HG02623 (cell line): ENCODE measurements at regions not wholly inside any gene's neighbourhood (a gene's known extent, or its start where the extent isn't known, plus 50 kb on each side); places are given as distances from the start of the nearest gene placed in this dataset.

Source experiments
- ATAC-seq: cut with Tn5 transposase; IDR thresholded peaks from one replicate; pipeline ENCODE4 v1.9.1; 2021; ENCODE audit warnings: moderate library complexity; ENCODE audit not compliant: unreplicated experiment

- ATAC-seq = no peak
These were observed 315.8 kb upstream of the MGMT start for GRCh38 chr10:129151281-129151680.

- ATAC-seq = no peak
These were observed 310.6 kb upstream of the MGMT start for GRCh38 chr10:129156406-129156805.

- ATAC-seq = no peak
These were observed 309.9 kb upstream of the MGMT start for GRCh38 chr10:129157185-129157584.

- ATAC-seq = no peak
These were observed 305.9 kb upstream of the MGMT start for GRCh38 chr10:129161150-129161549.

- no peak for ATAC-seq
These were observed 303.5 kb upstream of the MGMT start for GRCh38 chr10:129163531-129163930.

- no peak for ATAC-seq
These were observed 301.8 kb upstream of the MGMT start for GRCh38 chr10:129165076-129165720.

- ATAC-seq = no peak
These were observed 301.3 kb upstream of the MGMT start for GRCh38 chr10:129165770-129166169.

GRCh38 chr10:129168660-129169059 is 298.4 kb upstream of the MGMT start:
- no peak for ATAC-seq

GRCh38 chr10:129169115-129169514 is 297.9 kb upstream of the MGMT start:
- no peak for ATAC-seq

GRCh38 chr10:129170812-129171211 is 296.2 kb upstream of the MGMT start:
- no peak for ATAC-seq

GRCh38 chr10:129171812-129172211 is 295.2 kb upstream of the MGMT start:
- no peak for ATAC-seq

- no peak for ATAC-seq
These were observed 292.6 kb upstream of the MGMT start for GRCh38 chr10:129174232-129175014.

- ATAC-seq = no peak
These were observed 287.6 kb upstream of the MGMT start for GRCh38 chr10:129179245-129179971.

- no peak for ATAC-seq
These were observed 286.9 kb upstream of the MGMT start for GRCh38 chr10:129179972-129180678.

GRCh38 chr10:129184196-129184595 is 282.8 kb upstream of the MGMT start:
- ATAC-seq = no peak

- ATAC-seq = no peak
These were observed 279.7 kb upstream of the MGMT start for GRCh38 chr10:129187331-129187730.

GRCh38 chr10:129191797-129192196 is 275.2 kb upstream of the MGMT start:
- ATAC-seq = no peak

GRCh38 chr10:129192344-129193128 is 274.5 kb upstream of the MGMT start:
- no peak for ATAC-seq

- no peak for ATAC-seq
These were observed 273.9 kb upstream of the MGMT start for GRCh38 chr10:129193148-129193547.

- no peak for ATAC-seq
These were observed 272.7 kb upstream of the MGMT start for GRCh38 chr10:129194181-129194870.
